K562 (cell line): ENCODE measurements at regions not wholly inside any gene's neighbourhood (a gene's known extent, or its start where the extent isn't known, plus 50 kb on each side); places are given as distances from the start of the nearest gene placed in this dataset.

Experiments used
- ATAC-seq: fragments of 200-7000 bp; cut with Tn5 transposase; 3 replicates; pipeline ENCODE4 v1.9.1; 2020; ENCODE audit warnings: moderate library complexity
- BruUV-seq: library from RNA; stranded (reverse); fragments of 400-500 nt; replicated peaks from 2 replicates; lab custom pipeline; 2021; lab: Mats Ljungman, UMichigan
- CTCF ChIA-PET: fragments of 300-600 bp; formaldehyde crosslinking; extraction: SDS; loops from one replicate; lab custom pipeline; 2021; ENCODE audit warnings: low intra/inter-chr PET ratio; lab: Yijun Ruan, JAX
- POLR2A ChIA-PET: fragments of 300-600, 350-650 bp; sonication (Branson Sonifier 250); formaldehyde crosslinking; extraction: SDS; loops from one replicate; lab custom pipeline; 2021; ENCODE audit warnings: antibody characterized with exemption, inconsistent platforms; lab: Yijun Ruan, JAX
- DNase-seq, 4 experiments: peaks; one replicate each; pipeline versions ENCODE4 v3.0.0 to v3.0.0-alpha.2; 2011 to 2018; ENCODE audit warnings: low spot score in 3 of 4, mixed read lengths in 3 of 4; ENCODE audit errors: extremely low read depth in 1 of 4
- FAIRE-seq: peaks from 2 replicates; lab custom pipeline; 2011; peaks lifted over from hg19 to GRCh38; lab: Jason Lieb, UNC
- H2AFZ ChIP-seq: 2 replicates; pipeline ENCODE4 v1.6.0; 2011; ENCODE audit warnings: low read depth, low read length, control low read depth, inconsistent platforms
- H3K27ac ChIP-seq: fragments of 200-600 bp; 3 replicates; pipeline ENCODE4 v1.8.0; 2011; ENCODE audit warnings: low read depth, mild to moderate bottlenecking, control low read depth, inconsistent platforms, low read length, moderate library complexity, mixed read lengths; ENCODE audit errors: extremely low read depth
- H3K27me3 ChIP-seq, 2 experiments: fragments of 300-600 bp in 1 of 2; 2 replicates in 1 of 2; 3 replicates in 1 of 2; pipeline versions ENCODE4 v1.6.0 to v1.8.0; 2011; ENCODE audit warnings: inconsistent platforms in 2 of 2, low read length in 2 of 2, mild to moderate bottlenecking in 1 of 2, mixed read lengths in 1 of 2, moderate library complexity in 1 of 2; ENCODE audit not compliant: control insufficient read depth in 2 of 2, insufficient read depth in 2 of 2
- H3K36me3 ChIP-seq: fragments of 300-600 bp; 3 replicates; pipeline ENCODE4 v1.8.0; 2011; ENCODE audit warnings: mild to moderate bottlenecking, low read length, inconsistent platforms; ENCODE audit not compliant: control insufficient read depth, insufficient read depth
- H3K4me1 ChIP-seq, 2 experiments: fragments of 200-600 bp in 1 of 2; replicated peaks in 1 of 2; 2 replicates in 1 of 2; 3 replicates in 1 of 2; pipeline versions ENCODE4 v1.5.1 to v1.8.0; 2011; ENCODE audit warnings: inconsistent platforms in 2 of 2, low read length in 2 of 2, mild to moderate bottlenecking in 1 of 2, mixed read lengths in 1 of 2, moderate library complexity in 1 of 2; ENCODE audit not compliant: control insufficient read depth in 2 of 2, insufficient read depth in 2 of 2
- H3K4me2 ChIP-seq: 2 replicates; pipeline ENCODE4 v1.6.1; 2011; ENCODE audit warnings: low read length, control low read depth, inconsistent platforms, mixed read lengths; ENCODE audit not compliant: insufficient read depth
- H3K4me3 ChIP-seq: fragments of 200-600 bp; sonication (generic), shearing (Covaris generic); 2 replicates; pipeline ENCODE4 v1.5.1; 2016; ENCODE audit warnings: control low read depth, inconsistent platforms
- H3K79me2 ChIP-seq: fragments of 200-600 bp; 3 replicates; pipeline ENCODE4 v1.8.0; 2011; ENCODE audit warnings: low read length, inconsistent platforms; ENCODE audit not compliant: control insufficient read depth, insufficient read depth
- H3K9ac ChIP-seq, 2 experiments: 2 replicates each; pipeline versions ENCODE4 v1.6.0 to v1.6.1; 2011; ENCODE audit warnings: low read depth in 2 of 2, low read length in 2 of 2, control low read depth in 1 of 2, inconsistent platforms in 1 of 2, mild to moderate bottlenecking in 1 of 2, mixed read lengths in 1 of 2; ENCODE audit not compliant: insufficient read depth in 1 of 2
- H3K9me1 ChIP-seq: one replicate; pipeline ENCODE4 v1.6.0; 2011; ENCODE audit warnings: inconsistent platforms, mild to moderate bottlenecking, low read length, moderate library complexity; ENCODE audit not compliant: control insufficient read depth, insufficient read depth
- H3K9me3 ChIP-seq: replicated peaks from 2 replicates; pipeline ENCODE4 v1.5.1; 2011; ENCODE audit warnings: low read depth, low read length, inconsistent platforms; ENCODE audit not compliant: control insufficient read depth, insufficient read depth
- H4K20me1 ChIP-seq: replicated peaks from 2 replicates; pipeline ENCODE4 v1.6.1; 2011; ENCODE audit warnings: low read length, inconsistent platforms, mixed read lengths; ENCODE audit not compliant: control insufficient read depth, insufficient read depth
- ADNP ChIP-seq: fragments of 200-800 bp; sonication (Bioruptor generic); IDR thresholded peaks from 2 replicates; pipeline ENCODE4 v1.6.1; 2016; ENCODE audit warnings: missing genetic modification characterization, missing compliant biosample characterization
- CREBBP ChIP-seq: IDR thresholded peaks from one replicate; pipeline ENCODE4 v1.6.1; 2012; ENCODE audit warnings: low read depth, mild to moderate bottlenecking, control low read depth, inconsistent platforms, low read length
- CSDE1 ChIP-seq, 2 experiments: fragments of 450-650 bp; IDR thresholded peaks; 2 replicates each; pipeline ENCODE4 v1.6.1; 2016; ENCODE audit warnings: mild to moderate bottlenecking in 1 of 2
- EP400 ChIP-seq: fragments of 450-650 bp; IDR thresholded peaks from 2 replicates; pipeline ENCODE4 v1.6.1; 2017; ENCODE audit warnings: antibody characterized with exemption, mild to moderate bottlenecking, moderate library complexity
- HNRNPUL1 ChIP-seq: fragments of 200-400 bp; formaldehyde crosslinking; IDR thresholded peaks from 2 replicates; pipeline ENCODE4 v1.6.1; 2017; ENCODE audit warnings: low read length
- MYC ChIP-seq, 2 experiments: fragments of 250-450 bp in 1 of 2; sonication (Bioruptor Pico) in 1 of 2; IDR thresholded peaks; 2 replicates each; pipeline versions ENCODE4 v1.5.1 to v1.6.1; 2012 to 2021; ENCODE audit warnings: low read depth in 2 of 2, borderline replicate concordance in 1 of 2, improper control_type of control experiment in 1 of 2, low read length in 1 of 2, mild to moderate bottlenecking in 1 of 2, moderate library complexity in 1 of 2
- NR1H2 ChIP-seq: sonication (generic); formaldehyde crosslinking; IDR thresholded peaks from 2 replicates; pipeline ENCODE4 v1.4.0; 2020; ENCODE audit warnings: mild to moderate bottlenecking, missing genetic modification reagents
- ZC3H4 ChIP-seq: sonication (generic); formaldehyde crosslinking; IDR thresholded peaks from 2 replicates; pipeline ENCODE4 v1.9.0; 2021; ENCODE audit warnings: missing genetic modification reagents, borderline replicate concordance
- ZNF3 ChIP-seq: fragments of 250-450 bp; sonication (Bioruptor Pico); IDR thresholded peaks from 2 replicates; pipeline ENCODE4 v1.5.0; 2021; ENCODE audit warnings: mild to moderate bottlenecking, moderate library complexity
- ZNF311 ChIP-seq: fragments of 250-450 bp; sonication (Bioruptor Pico); IDR thresholded peaks from 2 replicates; pipeline ENCODE4 v1.4.0; 2020; ENCODE audit warnings: mild to moderate bottlenecking, moderate library complexity
- WGBS: fragments of 100-300 bp; shearing (Covaris generic); methylation state at CpG from one replicate; pipeline ENCODE4 v1.1.6; 2016; ENCODE audit warnings: low coverage, mixed read lengths; ENCODE audit not compliant: insufficient coverage; ENCODE audit errors: missing lambda C conversion rate; 5-methylcytosine and 5-hydroxymethylcytosine counted together
- in situ Hi-C: fragments of 300-500 bp; cut with MboI; formaldehyde crosslinking; loops from 4 replicates; pipeline ENCODE4 v1.15.0; 2018; ENCODE audit warnings: inconsistent platforms, mixed read lengths
- intact Hi-C: fragments of 100-400 bp; cut with micrococcal nuclease; formaldehyde crosslinking; loops from 2 replicates; pipeline ENCODE4 v1.14.2; 2022
- TF ChIP-seq, protein P1 (sequence below): IDR thresholded peaks from 2 replicates; pipeline ENCODE4 v1.6.1; 2016; ENCODE audit warnings: missing genetic modification characterization, missing compliant biosample characterization
- TF ChIP-seq, protein P2 (sequence below): fragments of 450-650 bp; IDR thresholded peaks from 2 replicates; pipeline ENCODE4 v1.6.1; 2016; ENCODE audit warnings: mild to moderate bottlenecking
- TF ChIP-seq, protein P3 (sequence below), 2 experiments: fragments of 450-650 bp in 1 of 2; IDR thresholded peaks; 2 replicates each; pipeline ENCODE4 v1.6.1; 2011 to 2017; ENCODE audit warnings: low read depth in 2 of 2, antibody characterized with exemption in 1 of 2, borderline replicate concordance in 1 of 2, low read length in 1 of 2, mild to moderate bottlenecking in 1 of 2, mixed read lengths in 1 of 2; ENCODE audit not compliant: control insufficient read depth in 1 of 2

DNA sequence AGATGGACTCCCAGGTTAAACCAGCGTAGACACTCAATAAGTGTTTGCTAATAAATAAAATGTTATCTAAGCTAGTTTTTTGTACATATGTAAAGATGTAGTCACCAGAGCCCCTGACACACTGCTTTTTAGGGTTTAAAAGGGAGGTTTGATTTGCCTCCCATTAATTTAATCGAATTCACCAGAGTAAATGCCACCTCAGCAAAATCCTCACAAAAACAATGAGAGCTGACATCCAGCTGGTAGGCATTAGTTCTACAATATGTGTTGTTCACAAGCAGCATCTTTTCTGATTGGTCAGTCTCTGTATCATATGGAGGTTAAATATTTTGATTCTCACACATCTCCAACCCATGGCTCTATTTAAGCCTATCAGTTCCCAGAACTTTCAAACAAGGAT is 382.6 kb downstream of the CENPC start:
- Histone ChIP-seq H3K27me3 (no peaks in the 10 kb centered on the region), H3K36me3 (no peaks in the 10 kb centered on the region), H3K4me2 (no peak overlapping the region), H3K4me3 (no peak overlapping the region), H3K9me1 (no peaks in the 10 kb centered on the region), H2AFZ (no peak overlapping the region), H3K9me3 (no peaks in the 10 kb centered on the region), H3K9ac (no peak overlapping the region), H4K20me1 (no peaks in the 10 kb centered on the region), H3K79me2 (no peaks in the 10 kb centered on the region), H3K4me1 (no peaks in the 10 kb centered on the region), H3K27ac (no peak overlapping the region)
- DNase-seq, result no peak
- in situ Hi-C loops, result no loop called here
- WGBS, result 11% methylated on average over 2 of the region's 2 CpGs
- BruUV-seq, result no TSS peak
- ChIA-PET CTCF (no interaction called here), POLR2A (no interaction called here)
- FAIRE-seq, result no peak
- ATAC-seq, result no peak
- intact Hi-C loops, result no loop called here
- TF ChIP-seq, protein P1, sequence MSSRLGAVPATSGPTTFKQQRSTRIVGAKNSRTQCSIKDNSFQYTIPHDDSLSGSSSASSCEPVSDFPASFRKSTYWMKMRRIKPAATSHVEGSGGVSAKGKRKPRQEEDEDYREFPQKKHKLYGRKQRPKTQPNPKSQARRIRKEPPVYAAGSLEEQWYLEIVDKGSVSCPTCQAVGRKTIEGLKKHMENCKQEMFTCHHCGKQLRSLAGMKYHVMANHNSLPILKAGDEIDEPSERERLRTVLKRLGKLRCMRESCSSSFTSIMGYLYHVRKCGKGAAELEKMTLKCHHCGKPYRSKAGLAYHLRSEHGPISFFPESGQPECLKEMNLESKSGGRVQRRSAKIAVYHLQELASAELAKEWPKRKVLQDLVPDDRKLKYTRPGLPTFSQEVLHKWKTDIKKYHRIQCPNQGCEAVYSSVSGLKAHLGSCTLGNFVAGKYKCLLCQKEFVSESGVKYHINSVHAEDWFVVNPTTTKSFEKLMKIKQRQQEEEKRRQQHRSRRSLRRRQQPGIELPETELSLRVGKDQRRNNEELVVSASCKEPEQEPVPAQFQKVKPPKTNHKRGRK (tag), result no peak
- no peak for TF ChIP-seq MYC (IDR thresholded peaks at IDR 0.05; ENCODE audit: low read depth, low read length)
- TF ChIP-seq MYC (CRISPR knock-in tag; IDR thresholded peaks at IDR 0.05; ENCODE audit: borderline replicate concordance, low read depth), result no peak
- TF ChIP-seq CREBBP, result no peak
- TF ChIP-seq, protein P2, sequence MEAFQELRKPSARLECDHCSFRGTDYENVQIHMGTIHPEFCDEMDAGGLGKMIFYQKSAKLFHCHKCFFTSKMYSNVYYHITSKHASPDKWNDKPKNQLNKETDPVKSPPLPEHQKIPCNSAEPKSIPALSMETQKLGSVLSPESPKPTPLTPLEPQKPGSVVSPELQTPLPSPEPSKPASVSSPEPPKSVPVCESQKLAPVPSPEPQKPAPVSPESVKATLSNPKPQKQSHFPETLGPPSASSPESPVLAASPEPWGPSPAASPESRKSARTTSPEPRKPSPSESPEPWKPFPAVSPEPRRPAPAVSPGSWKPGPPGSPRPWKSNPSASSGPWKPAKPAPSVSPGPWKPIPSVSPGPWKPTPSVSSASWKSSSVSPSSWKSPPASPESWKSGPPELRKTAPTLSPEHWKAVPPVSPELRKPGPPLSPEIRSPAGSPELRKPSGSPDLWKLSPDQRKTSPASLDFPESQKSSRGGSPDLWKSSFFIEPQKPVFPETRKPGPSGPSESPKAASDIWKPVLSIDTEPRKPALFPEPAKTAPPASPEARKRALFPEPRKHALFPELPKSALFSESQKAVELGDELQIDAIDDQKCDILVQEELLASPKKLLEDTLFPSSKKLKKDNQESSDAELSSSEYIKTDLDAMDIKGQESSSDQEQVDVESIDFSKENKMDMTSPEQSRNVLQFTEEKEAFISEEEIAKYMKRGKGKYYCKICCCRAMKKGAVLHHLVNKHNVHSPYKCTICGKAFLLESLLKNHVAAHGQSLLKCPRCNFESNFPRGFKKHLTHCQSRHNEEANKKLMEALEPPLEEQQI, result no peak
- TF ChIP-seq ZNF311 (CRISPR knock-in tag), result no peak
- TF ChIP-seq, protein P3, sequence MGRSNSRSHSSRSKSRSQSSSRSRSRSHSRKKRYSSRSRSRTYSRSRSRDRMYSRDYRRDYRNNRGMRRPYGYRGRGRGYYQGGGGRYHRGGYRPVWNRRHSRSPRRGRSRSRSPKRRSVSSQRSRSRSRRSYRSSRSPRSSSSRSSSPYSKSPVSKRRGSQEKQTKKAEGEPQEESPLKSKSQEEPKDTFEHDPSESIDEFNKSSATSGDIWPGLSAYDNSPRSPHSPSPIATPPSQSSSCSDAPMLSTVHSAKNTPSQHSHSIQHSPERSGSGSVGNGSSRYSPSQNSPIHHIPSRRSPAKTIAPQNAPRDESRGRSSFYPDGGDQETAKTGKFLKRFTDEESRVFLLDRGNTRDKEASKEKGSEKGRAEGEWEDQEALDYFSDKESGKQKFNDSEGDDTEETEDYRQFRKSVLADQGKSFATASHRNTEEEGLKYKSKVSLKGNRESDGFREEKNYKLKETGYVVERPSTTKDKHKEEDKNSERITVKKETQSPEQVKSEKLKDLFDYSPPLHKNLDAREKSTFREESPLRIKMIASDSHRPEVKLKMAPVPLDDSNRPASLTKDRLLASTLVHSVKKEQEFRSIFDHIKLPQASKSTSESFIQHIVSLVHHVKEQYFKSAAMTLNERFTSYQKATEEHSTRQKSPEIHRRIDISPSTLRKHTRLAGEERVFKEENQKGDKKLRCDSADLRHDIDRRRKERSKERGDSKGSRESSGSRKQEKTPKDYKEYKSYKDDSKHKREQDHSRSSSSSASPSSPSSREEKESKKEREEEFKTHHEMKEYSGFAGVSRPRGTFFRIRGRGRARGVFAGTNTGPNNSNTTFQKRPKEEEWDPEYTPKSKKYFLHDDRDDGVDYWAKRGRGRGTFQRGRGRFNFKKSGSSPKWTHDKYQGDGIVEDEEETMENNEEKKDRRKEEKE (IDR thresholded peaks at IDR 0.05; ENCODE audit: borderline replicate concordance in 1 of 2, control insufficient read depth in 1 of 2, low read depth in 2 of 2, low read length in 1 of 2), result no peak
- TF ChIP-seq ADNP (tag), result no peak
- no peak for TF ChIP-seq ZNF3 (CRISPR knock-in tag)
- TF ChIP-seq CSDE1 (IDR thresholded peaks at IDR 0.05), result no peak
- TF ChIP-seq EP400, result no peak
- no peak for TF ChIP-seq HNRNPUL1
- no peak for TF ChIP-seq NR1H2 (CRISPR knock-in tag)
- TF ChIP-seq ZC3H4 (CRISPR knock-in tag), result no peak
